Lower leg skin (tissue), 3 donors: ENCODE measurements at regions not wholly inside any gene's neighbourhood (a gene's known extent, or its start where the extent isn't known, plus 50 kb on each side); places are given as distances from the start of the nearest gene placed in this dataset.

ENCODE experiments used
- POLR2A ChIP-seq, 2 donors: fragments of 450-650 bp; IDR thresholded peaks; one replicate each; pipeline ENCODE4 v1.6.1; 2016 to 2017; ENCODE audit warnings: antibody characterized with exemption in 2 of 2, mild to moderate bottlenecking in 1 of 2, moderate library complexity in 1 of 2
- TF ChIP-seq, protein P1 (sequence below), 3 donors: fragments of 450-650 bp; IDR thresholded peaks; one replicate each; pipeline ENCODE4 v1.5.1; 2016; ENCODE audit warnings: antibody characterized with exemption in 3 of 3, mild to moderate bottlenecking in 3 of 3, moderate library complexity in 2 of 3

DNA sequence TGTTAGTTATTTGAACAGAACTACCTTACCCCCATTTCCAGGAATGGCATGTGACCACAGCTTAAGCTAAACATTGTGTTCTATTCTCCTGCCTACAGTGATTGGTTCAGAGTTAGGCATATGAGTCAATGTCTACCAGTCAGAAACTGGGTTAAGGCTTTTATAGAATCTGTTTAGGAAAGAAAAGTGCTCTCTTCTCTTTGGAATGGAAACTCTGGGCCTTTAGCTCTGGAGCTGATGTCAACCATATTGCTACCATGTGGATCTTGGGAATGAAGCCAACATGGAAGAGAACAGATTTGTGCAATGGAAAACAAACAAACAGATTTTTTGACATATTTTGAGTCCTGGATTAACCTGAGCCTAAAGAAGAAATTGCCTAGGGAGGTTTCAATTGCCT is 488.9 kb upstream of the TNC start:
- TF ChIP-seq, protein P1, sequence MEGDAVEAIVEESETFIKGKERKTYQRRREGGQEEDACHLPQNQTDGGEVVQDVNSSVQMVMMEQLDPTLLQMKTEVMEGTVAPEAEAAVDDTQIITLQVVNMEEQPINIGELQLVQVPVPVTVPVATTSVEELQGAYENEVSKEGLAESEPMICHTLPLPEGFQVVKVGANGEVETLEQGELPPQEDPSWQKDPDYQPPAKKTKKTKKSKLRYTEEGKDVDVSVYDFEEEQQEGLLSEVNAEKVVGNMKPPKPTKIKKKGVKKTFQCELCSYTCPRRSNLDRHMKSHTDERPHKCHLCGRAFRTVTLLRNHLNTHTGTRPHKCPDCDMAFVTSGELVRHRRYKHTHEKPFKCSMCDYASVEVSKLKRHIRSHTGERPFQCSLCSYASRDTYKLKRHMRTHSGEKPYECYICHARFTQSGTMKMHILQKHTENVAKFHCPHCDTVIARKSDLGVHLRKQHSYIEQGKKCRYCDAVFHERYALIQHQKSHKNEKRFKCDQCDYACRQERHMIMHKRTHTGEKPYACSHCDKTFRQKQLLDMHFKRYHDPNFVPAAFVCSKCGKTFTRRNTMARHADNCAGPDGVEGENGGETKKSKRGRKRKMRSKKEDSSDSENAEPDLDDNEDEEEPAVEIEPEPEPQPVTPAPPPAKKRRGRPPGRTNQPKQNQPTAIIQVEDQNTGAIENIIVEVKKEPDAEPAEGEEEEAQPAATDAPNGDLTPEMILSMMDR (IDR thresholded peaks at IDR 0.05): no peak
- no peak for TF ChIP-seq POLR2A (IDR thresholded peaks at IDR 0.05)
